ENCODE measurements at regions not wholly inside any gene's neighbourhood (a gene's known extent, or its start where the extent isn't known, plus 50 kb on each side); places are given as distances from the start of the nearest gene placed in this dataset.

DNA sequence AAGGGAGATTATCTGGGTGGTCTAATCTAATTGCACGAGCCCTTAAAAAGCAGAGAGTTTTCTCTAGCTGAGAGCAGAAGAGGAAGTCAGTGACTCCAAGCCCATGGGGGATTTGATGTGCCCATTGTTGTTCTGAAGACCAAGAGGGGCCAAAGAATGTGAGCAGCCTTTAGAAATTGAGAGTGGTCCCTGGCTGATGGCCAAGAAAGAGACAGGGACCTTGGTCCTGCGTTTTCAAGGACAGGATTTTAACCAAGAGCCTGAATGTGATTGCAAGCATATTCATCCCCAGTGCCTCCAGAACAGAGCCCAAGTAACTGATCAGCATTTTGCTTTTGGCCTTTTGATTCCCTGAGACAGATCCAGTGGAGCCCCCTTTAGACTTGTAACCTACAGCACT lies 1353.9 kb downstream of the AACS start:
- no peak for TF ChIP-seq POLR2AphosphoS5 (IDR thresholded peaks at IDR 0.05)
- no peak for TF ChIP-seq EZH2 (IDR thresholded peaks at IDR 0.05; ENCODE audit: borderline replicate concordance, insufficient read depth, low read length, poor library complexity, severe bottlenecking)
- no peak for TF ChIP-seq SMC3 (conservative IDR thresholded peaks at IDR 0.05; ENCODE audit: poor library complexity)
- no peak for TF ChIP-seq RAD21 (conservative IDR thresholded peaks at IDR 0.05)
- TF ChIP-seq REST (IDR thresholded peaks at IDR 0.05; ENCODE audit: borderline replicate concordance) = no peak
- no peak for TF ChIP-seq EP300 (conservative IDR thresholded peaks at IDR 0.05; ENCODE audit: poor library complexity, severe bottlenecking)
- TF ChIP-seq MXI1 (conservative IDR thresholded peaks at IDR 0.05; ENCODE audit: poor library complexity, severe bottlenecking) = no peak
- no peak for TF ChIP-seq TAF1 (IDR thresholded peaks at IDR 0.05; ENCODE audit: low read depth)
- no peak for TF ChIP-seq CTCF (IDR thresholded peaks at IDR 0.05; ENCODE audit: poor library complexity, severe bottlenecking)
- Histone ChIP-seq H3K9me3 (ENCODE audit: low read length) (no peaks in the 10 kb centered on the region), H3K4me2 (ENCODE audit: low read length) (no peak overlapping the region)

DNA sequence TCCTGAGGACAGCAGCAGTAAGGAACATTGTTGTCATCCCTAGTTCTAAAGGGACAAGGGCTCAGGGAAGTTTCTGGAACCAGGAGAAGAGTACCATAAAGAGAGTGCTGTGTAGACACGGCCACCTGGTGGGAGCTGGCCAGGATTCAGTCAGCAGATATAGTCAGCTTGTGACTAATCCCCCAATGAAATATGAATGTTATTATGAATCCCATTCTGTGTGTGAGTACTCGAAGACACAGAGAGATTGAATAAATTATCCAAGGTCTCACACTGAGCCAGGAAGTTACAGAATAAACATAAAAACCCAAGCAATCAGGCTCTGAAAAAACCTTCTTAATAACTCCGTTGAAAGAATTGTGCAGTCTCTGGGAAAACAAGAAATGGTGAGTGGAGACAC lies 1359.5 kb downstream of the AACS start:
- Histone ChIP-seq H3K9me2 (ENCODE audit: insufficient read depth, low read length) (no peaks in the 10 kb centered on the region), H3F3A (ENCODE audit: insufficient read depth, low read length, poor library complexity, severe bottlenecking) (no peaks in the 10 kb centered on the region), H3K9ac (ENCODE audit: low read length) (no peak overlapping the region), H3K79me2 (replicated peaks; ENCODE audit: insufficient read depth, low read length) (no peaks in the 10 kb centered on the region), H3K4me2 (ENCODE audit: low read length) (no peak overlapping the region), H3K36me3 (ENCODE audit: insufficient read depth, low read length) (no peaks in the 10 kb centered on the region), H2AFZ (ENCODE audit: low read depth, low read length) (no peak overlapping the region), H3K9me3 (ENCODE audit: low read length) (no peaks in the 10 kb centered on the region), H3K27ac (ENCODE audit: low read length) (no peak overlapping the region), H3K27me3 (ENCODE audit: insufficient read depth, low read depth, low read length) (no peaks in the 10 kb centered on the region), H3K4me3 (ENCODE audit: low read length) (no peak overlapping the region), H4K20me1 (ENCODE audit: insufficient read depth) (no peaks in the 10 kb centered on the region)
- no peak for TF ChIP-seq CTCF (IDR thresholded peaks at IDR 0.05; ENCODE audit: poor library complexity, severe bottlenecking)
- no peak for TF ChIP-seq TAF1 (IDR thresholded peaks at IDR 0.05; ENCODE audit: low read depth)
- no peak for TF ChIP-seq EP300 (conservative IDR thresholded peaks at IDR 0.05; ENCODE audit: poor library complexity, severe bottlenecking)
- no peak for TF ChIP-seq MXI1 (conservative IDR thresholded peaks at IDR 0.05; ENCODE audit: poor library complexity, severe bottlenecking)

More for the DNA sequence above, 1353.9 kb downstream of the AACS start:
- H3K4me3 ChIP-seq (ENCODE audit: low read length) = no peak overlapping the region
- no peaks in the 10 kb centered on the region for H4K20me1 ChIP-seq (ENCODE audit: insufficient read depth)
- H2AFZ ChIP-seq (ENCODE audit: low read depth, low read length) = no peak overlapping the region
- H3K27me3 ChIP-seq (ENCODE audit: insufficient read depth, low read depth, low read length) = no peaks in the 10 kb centered on the region
- H3K9me2 ChIP-seq (ENCODE audit: insufficient read depth, low read length) = no peaks in the 10 kb centered on the region
- no peak overlapping the region for H3K27ac ChIP-seq (ENCODE audit: low read length)
- H3F3A ChIP-seq (ENCODE audit: insufficient read depth, low read length, poor library complexity, severe bottlenecking) = no peaks in the 10 kb centered on the region
- no peaks in the 10 kb centered on the region for H3K36me3 ChIP-seq (ENCODE audit: insufficient read depth, low read length)
- H3K9ac ChIP-seq (ENCODE audit: low read length) = no peak overlapping the region
- H3K79me2 ChIP-seq (replicated peaks; ENCODE audit: insufficient read depth, low read length) = no peaks in the 10 kb centered on the region
